Activated naive CD4-positive, alpha-beta T cell treated with anti-CD3 and anti-CD28 coated beads for 36 hours (primary cell): ENCODE measurements at regions not wholly inside any gene's neighbourhood (a gene's known extent, or its start where the extent isn't known, plus 50 kb on each side); places are given as distances from the start of the nearest gene placed in this dataset.
"Not testable (repeated sequence)": the region's sequence is repeated elsewhere in the genome, so short reads cannot be mapped to it uniquely, and the experiment has no call there.

ENCODE experiments used
- CTCF ChIA-PET: fragments of 350-600 bp; sonication (Branson Sonifier 250); formaldehyde crosslinking; loops from one replicate; lab custom pipeline; 2021; ENCODE audit warnings: antibody characterized with exemption; lab: Charles Lee
- DNase-seq: peaks from one replicate; pipeline ENCODE4 v3.0.0-alpha.2; 2020
- H3K27ac Mint-ChIP-seq: one replicate; pipeline ENCODE4 v1.8.0; 2021; ENCODE audit warnings: mild to moderate bottlenecking, mixed read lengths
- H3K27me3 Mint-ChIP-seq: one replicate; pipeline ENCODE4 v1.8.0; 2021; ENCODE audit warnings: low read depth, mixed read lengths
- H3K36me3 Mint-ChIP-seq: one replicate; pipeline ENCODE4 v1.8.0; 2021; ENCODE audit warnings: low read depth, mixed read lengths
- H3K4me1 Mint-ChIP-seq: one replicate; pipeline ENCODE4 v1.8.0; 2021; ENCODE audit warnings: low read depth, mixed read lengths
- H3K4me3 Mint-ChIP-seq: one replicate; pipeline ENCODE4 v1.8.0; 2021; ENCODE audit warnings: mild to moderate bottlenecking, moderate library complexity, mixed read lengths
- H3K9me3 Mint-ChIP-seq: one replicate; pipeline ENCODE4 v1.8.0; 2021; ENCODE audit warnings: mixed read lengths
- intact Hi-C: fragments of 100-400 bp; cut with micrococcal nuclease; formaldehyde crosslinking; loops from one replicate; pipeline ENCODE4 v1.15.1; 2023

DNA sequence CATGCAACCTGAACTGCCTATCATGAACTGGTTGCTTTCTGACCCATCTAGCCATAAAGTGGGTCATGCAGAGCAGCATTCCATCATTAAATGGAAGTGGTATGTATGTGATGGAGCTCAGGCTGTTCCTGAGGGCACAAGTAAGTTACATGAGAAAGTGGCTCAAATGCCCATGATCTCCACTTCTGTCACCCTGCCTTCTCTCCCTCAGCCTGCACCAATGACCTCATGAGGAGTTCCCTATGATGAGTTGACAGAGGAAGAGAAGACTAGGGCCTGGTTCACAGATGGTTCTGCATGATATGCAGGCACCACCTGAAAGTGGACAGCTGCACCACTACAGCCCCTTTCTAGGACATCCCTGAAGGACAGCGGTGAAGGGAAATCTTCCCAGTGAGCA is 127.7 kb upstream of the ZC3H12C start:
- H3K4me3 Mint-ChIP-seq, CTCF ChIA-PET, H3K9me3 Mint-ChIP-seq, DNase-seq, H3K27me3 Mint-ChIP-seq, H3K4me1 Mint-ChIP-seq, H3K36me3 Mint-ChIP-seq, H3K27ac Mint-ChIP-seq, intact Hi-C loops: not testable (repeated sequence)

DNA sequence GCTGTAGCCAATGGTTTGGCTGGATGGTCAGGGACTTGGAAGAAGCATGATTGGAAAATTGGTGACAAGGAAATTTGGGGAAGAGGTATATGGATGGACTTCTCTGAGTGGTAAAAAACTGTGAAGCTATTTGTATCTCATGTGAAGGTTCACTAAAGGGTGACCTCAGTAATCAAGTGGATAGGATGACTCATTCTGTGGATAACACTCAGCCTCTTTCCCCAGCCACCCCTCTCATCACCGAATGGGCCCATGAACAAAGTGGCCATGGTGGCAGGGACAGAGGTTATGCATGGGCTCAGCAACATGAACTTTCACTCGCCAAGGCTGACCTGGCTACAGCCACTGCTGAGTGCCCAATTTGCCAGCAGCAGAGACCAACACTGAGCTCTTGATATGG is 127.3 kb upstream of the ZC3H12C start:
- H3K36me3 Mint-ChIP-seq, H3K4me1 Mint-ChIP-seq, H3K9me3 Mint-ChIP-seq, H3K4me3 Mint-ChIP-seq, H3K27ac Mint-ChIP-seq, H3K27me3 Mint-ChIP-seq, CTCF ChIA-PET, DNase-seq, intact Hi-C loops: not testable (repeated sequence)

DNA sequence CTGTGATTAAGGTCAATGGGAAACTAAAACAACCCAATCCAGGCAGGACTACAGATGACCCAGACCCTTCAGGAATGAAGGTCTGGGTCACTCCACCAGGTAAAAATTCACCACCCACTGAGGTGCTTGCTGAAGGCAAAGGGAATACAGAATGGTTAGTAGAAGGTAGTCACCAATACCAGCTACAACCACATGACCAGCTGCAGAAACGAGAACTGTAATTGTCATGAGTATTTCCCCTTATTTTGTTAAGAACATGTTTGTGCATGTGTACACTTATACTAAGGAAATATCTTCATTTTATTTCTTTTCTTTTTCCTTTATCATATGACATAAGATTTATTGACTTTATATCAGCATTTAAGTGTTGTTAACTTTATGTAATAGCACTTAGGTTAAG is 126.1 kb upstream of the ZC3H12C start:
- H3K36me3 Mint-ChIP-seq, H3K27ac Mint-ChIP-seq, H3K27me3 Mint-ChIP-seq, H3K9me3 Mint-ChIP-seq, H3K4me1 Mint-ChIP-seq, H3K4me3 Mint-ChIP-seq, intact Hi-C loops, CTCF ChIA-PET, DNase-seq: not testable (repeated sequence)

DNA sequence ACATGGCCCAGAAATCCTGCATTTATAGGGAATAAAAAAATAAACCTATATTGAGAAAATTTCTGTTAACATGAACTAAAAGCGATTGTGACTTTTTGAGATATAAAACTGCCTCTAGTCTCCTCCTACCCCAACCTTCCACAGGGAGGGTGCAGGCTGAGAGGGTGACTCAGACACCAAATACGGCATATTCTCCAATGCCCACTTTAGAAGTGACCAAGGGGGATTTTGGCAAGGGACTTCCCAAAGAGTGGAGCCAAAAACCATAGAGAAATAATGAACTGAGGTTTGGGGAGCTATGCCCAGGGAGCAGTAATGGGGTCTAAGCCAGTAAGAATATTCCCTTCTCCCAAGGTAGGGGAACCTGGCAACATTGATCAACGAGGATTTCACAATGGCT is 124.9 kb upstream of the ZC3H12C start:
- no peak for DNase-seq
- intact Hi-C loops, result no loop called here
- Mint-ChIP-seq H3K4me1 (peaks cover 6% of the 10 kb centered on the region), H3K4me3 (no peak overlapping the region), H3K27ac (no peak overlapping the region), H3K36me3 (no peaks in the 10 kb centered on the region), H3K9me3 (no peaks in the 10 kb centered on the region), H3K27me3 (no peaks in the 10 kb centered on the region)
- CTCF ChIA-PET, result no interaction called here

DNA sequence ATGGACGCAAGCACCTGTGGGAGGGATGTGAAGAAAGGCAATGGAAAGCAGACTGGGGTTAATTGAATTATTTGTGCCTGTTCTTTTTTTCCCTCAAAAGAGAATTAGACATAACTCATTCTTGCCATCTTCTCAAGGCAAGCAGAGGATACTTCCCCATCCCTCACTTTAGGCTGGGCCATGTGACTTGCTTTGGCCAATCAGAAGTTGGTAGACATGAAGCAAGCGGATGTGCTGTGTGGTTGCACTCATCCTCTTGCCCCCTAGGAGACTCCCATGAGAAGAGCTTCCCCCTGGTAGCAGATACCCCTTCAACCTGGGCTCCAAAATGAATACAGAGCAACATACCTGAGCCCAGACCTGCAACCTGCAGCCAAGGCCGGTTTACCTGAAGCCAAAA is 124.4 kb upstream of the ZC3H12C start:
- Mint-ChIP-seq H3K4me3 (no peak overlapping the region), H3K27ac (no peak overlapping the region), H3K27me3 (no peaks in the 10 kb centered on the region), H3K4me1 (peaks cover 6% of the 10 kb centered on the region), H3K36me3 (no peaks in the 10 kb centered on the region), H3K9me3 (no peaks in the 10 kb centered on the region)
- CTCF ChIA-PET, result no interaction called here
- DNase-seq, result no peak
- intact Hi-C loops, result no loop called here

DNA sequence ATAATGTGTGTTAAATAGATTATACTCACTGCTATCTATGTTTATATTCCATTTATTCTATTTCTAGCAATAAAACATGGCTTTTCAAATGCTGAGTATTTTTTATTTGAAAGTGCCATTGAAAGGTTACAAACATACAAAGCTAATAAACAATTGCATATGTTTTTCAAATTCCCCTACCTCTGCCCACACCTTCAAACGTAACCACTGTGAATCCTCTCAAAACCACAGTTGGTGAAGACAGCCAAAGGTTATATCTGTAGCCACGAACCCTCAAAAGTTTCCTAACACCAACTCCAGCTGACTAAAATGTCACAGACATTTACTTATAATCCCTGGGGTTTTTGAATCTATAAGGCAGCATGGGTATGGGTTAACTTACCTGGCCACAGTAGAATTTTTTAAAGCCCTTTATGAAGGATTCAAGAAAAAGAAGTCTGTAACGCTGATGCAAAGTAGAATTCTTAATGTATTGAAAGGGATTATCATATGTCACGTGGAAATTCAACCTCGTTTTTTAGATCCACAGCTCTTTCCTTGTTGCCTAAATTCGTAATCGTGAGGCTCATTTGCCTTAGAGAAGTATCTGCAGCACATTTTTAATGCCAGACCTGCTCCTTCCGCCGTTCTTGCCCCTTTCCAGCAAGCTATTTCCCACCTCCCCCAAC is 122.5 kb upstream of the ZC3H12C start:
- intact Hi-C loops, result no loop called here
- no peak overlapping the region for H3K27ac Mint-ChIP-seq
- H3K4me1 Mint-ChIP-seq, result peaks cover 6% of the 10 kb centered on the region
- no peaks in the 10 kb centered on the region for H3K36me3 Mint-ChIP-seq
- no peak for DNase-seq
- CTCF ChIA-PET, result no interaction called here
- H3K27me3 Mint-ChIP-seq, result no peaks in the 10 kb centered on the region
- no peaks in the 10 kb centered on the region for H3K9me3 Mint-ChIP-seq
- H3K4me3 Mint-ChIP-seq, result no peak overlapping the region

DNA sequence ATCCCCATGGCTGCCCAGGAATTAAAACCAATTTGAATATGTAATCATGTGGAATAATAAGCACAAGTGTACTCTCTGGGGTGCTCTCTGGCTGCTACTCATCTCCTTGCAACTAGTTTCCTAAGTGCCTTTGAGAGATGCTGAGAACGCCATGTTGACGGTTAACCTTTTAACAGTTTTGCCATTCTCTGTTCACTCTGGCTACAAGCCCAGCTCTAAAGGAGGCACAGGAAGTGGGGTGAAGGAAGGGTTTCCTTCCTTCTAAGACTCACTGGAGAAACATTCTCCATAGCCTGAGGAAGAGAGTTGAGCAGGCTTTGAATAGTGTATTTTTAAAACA is 122.0 kb upstream of the ZC3H12C start:
- peaks cover 6% of the 10 kb centered on the region for H3K4me1 Mint-ChIP-seq
- CTCF ChIA-PET, result no interaction called here
- intact Hi-C loops, result no loop called here

DNA sequence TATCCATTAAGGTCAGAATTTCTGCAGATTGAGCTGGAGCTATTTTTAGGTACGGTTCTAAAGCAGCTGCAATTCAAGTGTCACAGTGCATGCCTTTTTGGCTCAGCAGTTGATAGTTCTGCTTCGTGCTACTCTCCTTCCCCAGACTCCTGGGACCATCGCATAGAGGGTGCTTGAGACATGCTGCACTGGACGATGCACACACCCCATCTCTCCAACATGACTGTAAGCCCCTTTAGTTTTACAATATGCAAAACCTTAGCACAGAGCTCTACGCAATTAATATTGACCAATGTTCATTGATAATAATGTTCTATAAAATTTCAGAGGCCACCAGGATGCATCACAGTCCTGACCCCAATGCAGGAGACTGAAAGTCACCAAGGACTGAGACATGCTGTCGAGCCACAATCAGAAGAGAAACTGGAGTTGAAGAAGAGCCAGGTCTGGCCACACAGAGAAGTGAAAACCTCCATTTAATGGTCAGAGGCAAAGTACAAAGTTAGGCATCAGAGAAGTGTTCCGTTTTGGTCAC is 120.9 kb upstream of the ZC3H12C start:
- CTCF ChIA-PET, result no interaction called here
- DNase-seq, result no peak
- Mint-ChIP-seq H3K36me3 (no peaks in the 10 kb centered on the region), H3K4me1 (peaks cover 6% of the 10 kb centered on the region), H3K27me3 (no peaks in the 10 kb centered on the region), H3K4me3 (no peak overlapping the region), H3K9me3 (no peaks in the 10 kb centered on the region), H3K27ac (no peak overlapping the region)
- intact Hi-C loops, result no loop called here

More for the DNA sequence above, 122.0 kb upstream of the ZC3H12C start:
- DNase-seq, result no peak
- H3K9me3 Mint-ChIP-seq, result no peaks in the 10 kb centered on the region
- H3K36me3 Mint-ChIP-seq, result no peaks in the 10 kb centered on the region
- no peaks in the 10 kb centered on the region for H3K27me3 Mint-ChIP-seq
- H3K27ac Mint-ChIP-seq, result no peak overlapping the region
- no peak overlapping the region for H3K4me3 Mint-ChIP-seq

DNA sequence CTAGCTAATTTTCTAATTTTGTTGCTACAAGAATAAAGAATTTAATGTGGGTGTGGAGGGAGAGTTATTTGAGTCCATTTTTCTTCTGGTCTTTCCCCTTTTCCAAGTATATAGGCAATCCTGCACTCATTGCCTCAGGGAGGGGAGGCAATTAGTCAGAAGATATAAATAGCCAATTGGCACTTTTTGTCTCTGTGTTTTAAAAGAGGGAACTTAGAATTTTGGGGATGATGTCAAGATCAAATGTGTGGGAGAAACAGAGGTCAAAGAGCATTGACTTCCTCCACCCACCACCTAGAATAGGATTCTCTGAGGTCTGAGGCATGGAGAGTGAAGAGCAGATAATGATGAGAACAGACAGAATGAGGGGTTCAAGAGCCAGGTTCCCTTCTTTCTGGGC is 120.3 kb upstream of the ZC3H12C start:
- intact Hi-C loops, result no loop called here
- no peak overlapping the region for H3K4me3 Mint-ChIP-seq

DNA sequence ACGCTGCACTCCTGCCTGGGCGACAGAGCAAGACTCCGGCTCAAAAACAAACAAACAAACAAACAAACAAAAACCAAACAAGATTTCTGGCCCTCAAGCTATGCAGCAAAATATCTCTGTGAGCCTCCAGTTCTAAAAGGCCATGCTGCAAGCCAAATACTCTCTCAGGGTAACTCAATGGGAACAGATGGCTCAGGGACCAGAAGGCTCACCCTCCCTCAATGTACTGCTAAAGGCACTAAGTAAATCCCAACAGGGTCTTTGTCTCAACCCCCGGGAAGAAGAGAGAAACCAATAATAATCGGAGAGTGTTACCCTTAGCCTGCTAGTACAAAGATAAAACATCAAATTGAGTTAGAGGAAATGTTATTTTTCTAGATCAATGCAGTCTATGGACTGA is 119.7 kb upstream of the ZC3H12C start:
- intact Hi-C loops, result no loop called here
- H3K36me3 Mint-ChIP-seq, result peaks cover 1% of the 10 kb centered on the region
- CTCF ChIA-PET, result no interaction called here
- no peak for DNase-seq
- peaks cover 6% of the 10 kb centered on the region for H3K4me1 Mint-ChIP-seq
- no peaks in the 10 kb centered on the region for H3K27me3 Mint-ChIP-seq
- no peak overlapping the region for H3K27ac Mint-ChIP-seq
- no peak overlapping the region for H3K4me3 Mint-ChIP-seq
- no peaks in the 10 kb centered on the region for H3K9me3 Mint-ChIP-seq

More for the DNA sequence above, 120.3 kb upstream of the ZC3H12C start:
- no peak for DNase-seq
- H3K4me1 Mint-ChIP-seq, result peaks cover 6% of the 10 kb centered on the region
- H3K27me3 Mint-ChIP-seq, result no peaks in the 10 kb centered on the region
- H3K27ac Mint-ChIP-seq, result no peak overlapping the region
- CTCF ChIA-PET, result no interaction called here
- no peaks in the 10 kb centered on the region for H3K9me3 Mint-ChIP-seq
- peaks cover 1% of the 10 kb centered on the region for H3K36me3 Mint-ChIP-seq

DNA sequence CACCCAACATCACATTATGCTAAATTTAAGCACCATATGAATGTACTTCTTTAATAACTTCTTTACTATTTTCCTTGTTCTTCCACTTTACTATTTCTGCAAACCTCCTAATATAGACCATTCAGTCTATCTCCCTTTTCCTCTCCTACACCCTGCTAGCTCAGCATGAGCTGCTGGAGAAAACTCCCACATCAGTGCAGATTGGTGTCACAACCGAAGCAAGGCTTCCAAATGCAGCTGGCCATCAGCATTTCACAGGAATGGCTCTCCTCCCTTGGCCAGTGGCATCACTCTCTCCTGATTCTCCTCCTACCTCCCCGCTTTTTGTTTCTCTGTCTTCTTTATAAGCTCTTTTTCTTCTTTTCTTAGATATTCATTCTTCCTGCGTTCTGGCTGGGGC is 118.7 kb upstream of the ZC3H12C start:
- CTCF ChIA-PET, result no interaction called here
- no peaks in the 10 kb centered on the region for H3K9me3 Mint-ChIP-seq
- DNase-seq, result no peak
- no peak overlapping the region for H3K4me3 Mint-ChIP-seq
- H3K27ac Mint-ChIP-seq, result no peak overlapping the region
- H3K36me3 Mint-ChIP-seq, result peaks cover 1% of the 10 kb centered on the region
- intact Hi-C loops, result no loop called here
- peaks cover 2% of the 10 kb centered on the region for H3K27me3 Mint-ChIP-seq
- H3K4me1 Mint-ChIP-seq, result peaks cover 6% of the 10 kb centered on the region

DNA sequence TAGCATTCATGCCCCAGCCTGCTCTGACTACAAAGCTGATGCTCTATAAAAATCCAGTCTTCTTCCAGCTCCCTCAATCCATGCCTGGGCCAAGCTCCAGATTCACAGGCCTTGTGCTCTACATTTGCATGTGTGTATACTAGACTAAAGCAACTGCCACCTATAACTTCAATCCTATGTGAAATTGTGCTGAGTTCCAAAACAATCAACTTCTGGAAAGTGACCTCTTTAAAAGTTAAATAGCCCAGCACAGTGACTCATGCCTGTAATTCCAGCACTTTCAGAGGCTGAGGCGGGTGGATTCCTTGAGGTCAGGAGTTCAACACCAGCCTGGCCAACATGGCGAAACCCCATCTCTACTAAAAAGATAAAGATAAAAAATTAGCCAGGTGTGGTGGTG is 114.3 kb upstream of the ZC3H12C start:
- H3K27me3 Mint-ChIP-seq, result peaks cover 2% of the 10 kb centered on the region
- intact Hi-C loops, result no loop called here
- CTCF ChIA-PET, result no interaction called here
- no peak for DNase-seq
- no peaks in the 10 kb centered on the region for H3K9me3 Mint-ChIP-seq
- no peak overlapping the region for H3K27ac Mint-ChIP-seq
- peaks cover 1% of the 10 kb centered on the region for H3K36me3 Mint-ChIP-seq
- H3K4me1 Mint-ChIP-seq, result no peaks in the 10 kb centered on the region
- H3K4me3 Mint-ChIP-seq, result no peak overlapping the region

DNA sequence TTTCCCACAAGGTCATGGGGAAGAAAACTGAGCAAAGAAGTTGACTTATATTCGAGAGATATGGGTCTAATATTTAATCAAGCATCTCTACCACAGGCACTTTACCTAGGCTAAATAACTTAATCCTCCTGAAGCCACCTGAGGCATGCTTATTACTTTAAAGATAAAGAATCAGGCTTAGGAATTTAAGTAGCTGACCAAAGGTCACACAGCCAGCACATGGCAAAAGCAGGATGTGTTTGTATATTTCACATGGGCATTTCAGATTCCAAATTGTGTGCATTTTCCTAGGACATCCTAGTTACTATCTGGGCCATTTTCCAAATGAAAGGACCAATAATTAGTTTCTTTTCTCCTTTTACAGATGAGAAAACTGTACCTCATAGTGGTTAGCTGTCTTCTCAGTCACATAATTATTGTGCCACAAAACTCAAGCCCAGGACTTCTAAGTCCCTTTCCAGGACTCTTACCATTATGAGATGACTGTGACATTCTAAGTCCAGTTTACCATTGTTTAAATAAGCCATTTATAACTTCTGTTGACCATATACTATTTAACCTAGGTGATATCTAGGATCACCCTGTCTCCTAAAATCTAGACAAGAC is 112.1 kb upstream of the ZC3H12C start:
- H3K27ac Mint-ChIP-seq, result no peak overlapping the region
- no peak overlapping the region for H3K4me3 Mint-ChIP-seq
- CTCF ChIA-PET, result interaction anchor here (0.6 kb wide), 1 partner anchor 221 kb away, joined by 3 read pairs; no protein-coding TSS in a partner anchor
- no peaks in the 10 kb centered on the region for H3K4me1 Mint-ChIP-seq
- H3K27me3 Mint-ChIP-seq, result peaks cover 2% of the 10 kb centered on the region
- DNase-seq, result no peak
- H3K9me3 Mint-ChIP-seq, result no peaks in the 10 kb centered on the region
- H3K36me3 Mint-ChIP-seq, result peaks cover 1% of the 10 kb centered on the region
- intact Hi-C loops, result no loop called here
